LNCaP clone FGC (cell line): ENCODE measurements at regions not wholly inside any gene's neighbourhood (a gene's known extent, or its start where the extent isn't known, plus 50 kb on each side); places are given as distances from the start of the nearest gene placed in this dataset.

Experiments
- DNase-seq: peaks from one replicate; pipeline ENCODE4 v3.0.0-alpha.2; 2011; ENCODE audit warnings: low read depth
- H3K4me3 ChIP-seq: 2 replicates; pipeline ENCODE4 v1.5.1; 2011; ENCODE audit warnings: mild to moderate bottlenecking, low read depth, low read length, control low read depth
- TF ChIP-seq, protein P1 (sequence below): IDR thresholded peaks from 2 replicates; pipeline ENCODE4 v1.5.1; 2012; ENCODE audit warnings: mild to moderate bottlenecking; ENCODE audit not compliant: control insufficient read depth, insufficient read depth; ENCODE audit errors: extremely low read depth

DNA sequence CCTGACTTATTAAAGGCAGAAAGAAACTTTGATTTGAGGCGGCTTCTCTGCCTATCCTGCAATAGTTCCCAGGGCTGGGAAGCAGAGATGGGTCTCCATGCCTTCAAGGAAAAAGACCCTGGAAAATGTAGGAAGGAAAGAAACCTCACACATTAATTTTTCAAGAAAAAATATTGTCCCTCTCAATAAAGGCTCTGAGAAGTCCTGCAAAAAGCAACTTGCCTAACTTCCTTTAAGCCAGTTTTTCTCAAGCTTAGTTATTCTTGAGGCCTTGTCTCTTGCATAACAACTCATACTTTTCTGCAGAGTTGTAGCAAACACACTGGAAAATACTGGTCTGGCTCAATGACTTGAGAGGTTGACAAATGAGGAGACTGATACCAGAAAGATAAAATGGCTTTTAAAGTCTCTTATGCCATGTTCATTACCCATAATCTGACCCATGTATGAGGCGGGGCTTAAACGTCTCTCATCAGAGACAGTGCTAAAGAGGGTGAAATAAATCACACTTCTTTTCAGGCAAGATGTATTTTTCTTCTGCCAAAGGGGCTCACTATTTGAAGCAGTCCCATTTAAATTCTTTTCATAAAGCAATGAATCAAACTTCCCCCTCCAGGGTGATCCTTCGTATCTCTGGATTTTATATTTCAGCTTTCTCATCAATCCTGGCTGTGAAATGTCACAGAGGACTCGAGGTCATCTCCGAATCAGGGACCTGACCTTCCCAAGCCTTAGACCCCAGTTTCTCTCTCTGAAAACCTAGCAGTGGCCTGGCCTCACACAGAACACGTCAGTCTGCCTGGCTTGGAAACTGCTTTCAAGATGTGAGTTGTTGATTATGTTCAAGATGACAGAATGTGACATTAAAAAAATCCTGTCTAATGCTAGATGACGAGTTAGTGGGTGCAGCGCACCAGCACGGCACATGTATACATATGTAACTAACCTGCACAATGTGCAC, 82.3 kb upstream of the KCNG1 start:
- no peak for DNase-seq
- H3K4me3 ChIP-seq, result no peak overlapping the region
- TF ChIP-seq, protein P1, sequence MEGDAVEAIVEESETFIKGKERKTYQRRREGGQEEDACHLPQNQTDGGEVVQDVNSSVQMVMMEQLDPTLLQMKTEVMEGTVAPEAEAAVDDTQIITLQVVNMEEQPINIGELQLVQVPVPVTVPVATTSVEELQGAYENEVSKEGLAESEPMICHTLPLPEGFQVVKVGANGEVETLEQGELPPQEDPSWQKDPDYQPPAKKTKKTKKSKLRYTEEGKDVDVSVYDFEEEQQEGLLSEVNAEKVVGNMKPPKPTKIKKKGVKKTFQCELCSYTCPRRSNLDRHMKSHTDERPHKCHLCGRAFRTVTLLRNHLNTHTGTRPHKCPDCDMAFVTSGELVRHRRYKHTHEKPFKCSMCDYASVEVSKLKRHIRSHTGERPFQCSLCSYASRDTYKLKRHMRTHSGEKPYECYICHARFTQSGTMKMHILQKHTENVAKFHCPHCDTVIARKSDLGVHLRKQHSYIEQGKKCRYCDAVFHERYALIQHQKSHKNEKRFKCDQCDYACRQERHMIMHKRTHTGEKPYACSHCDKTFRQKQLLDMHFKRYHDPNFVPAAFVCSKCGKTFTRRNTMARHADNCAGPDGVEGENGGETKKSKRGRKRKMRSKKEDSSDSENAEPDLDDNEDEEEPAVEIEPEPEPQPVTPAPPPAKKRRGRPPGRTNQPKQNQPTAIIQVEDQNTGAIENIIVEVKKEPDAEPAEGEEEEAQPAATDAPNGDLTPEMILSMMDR, result no peak

GRCh38 chr20:51100617-51101016, 77.7 kb upstream of the KCNG1 start:
- no peak overlapping the region for H3K4me3 ChIP-seq
- TF ChIP-seq, protein P1, result no peak
- DNase-seq, result no peak

DNA sequence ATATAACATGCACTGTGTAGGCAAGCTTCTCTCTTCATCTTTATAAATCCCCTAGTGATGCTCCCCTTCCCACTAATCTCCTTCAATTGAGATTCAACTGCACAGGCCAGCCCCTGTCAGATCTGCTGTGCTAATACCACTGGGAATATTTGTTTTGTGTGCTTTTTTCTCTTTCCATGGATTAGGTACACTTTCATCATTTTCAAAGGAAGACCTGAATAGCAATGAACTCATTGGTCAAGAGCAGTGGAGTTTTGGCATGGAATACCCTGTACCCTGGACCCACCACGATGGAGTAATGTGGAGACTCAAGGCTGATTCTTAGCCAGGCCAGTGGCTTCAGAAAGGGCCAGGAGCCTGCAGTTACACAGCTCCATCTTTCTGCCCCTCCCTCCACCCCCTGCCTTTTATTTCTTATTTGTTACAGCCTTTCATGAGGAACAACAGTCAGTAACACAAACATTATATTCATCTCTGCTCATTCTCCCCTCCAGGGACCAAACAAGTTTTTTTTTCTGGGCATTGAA, 75.4 kb upstream of the KCNG1 start:
- H3K4me3 ChIP-seq, result no peak overlapping the region
- TF ChIP-seq, protein P1, result no peak
- no peak for DNase-seq

GRCh38 chr20:51097351-51098120, 74.6 kb upstream of the KCNG1 start:
- TF ChIP-seq, protein P1, result no peak
- H3K4me3 ChIP-seq, result no peak overlapping the region
- DNase-seq, result no peak

- no peak for DNase-seq
- no peak overlapping the region for H3K4me3 ChIP-seq
- TF ChIP-seq, protein P1, result no peak
Observed at GRCh38 chr20:51096582-51097267, 73.8 kb upstream of the KCNG1 start.
